SKM-1 (cell line): ENCODE measurements at regions not wholly inside any gene's neighbourhood (a gene's known extent, or its start where the extent isn't known, plus 50 kb on each side); places are given as distances from the start of the nearest gene placed in this dataset.

Experiments
- DNase-seq: peaks from one replicate; lab custom pipeline; 2025; ENCODE audit not compliant: unreplicated experiment; lab: John Stamatoyannopoulos, UW

DNA sequence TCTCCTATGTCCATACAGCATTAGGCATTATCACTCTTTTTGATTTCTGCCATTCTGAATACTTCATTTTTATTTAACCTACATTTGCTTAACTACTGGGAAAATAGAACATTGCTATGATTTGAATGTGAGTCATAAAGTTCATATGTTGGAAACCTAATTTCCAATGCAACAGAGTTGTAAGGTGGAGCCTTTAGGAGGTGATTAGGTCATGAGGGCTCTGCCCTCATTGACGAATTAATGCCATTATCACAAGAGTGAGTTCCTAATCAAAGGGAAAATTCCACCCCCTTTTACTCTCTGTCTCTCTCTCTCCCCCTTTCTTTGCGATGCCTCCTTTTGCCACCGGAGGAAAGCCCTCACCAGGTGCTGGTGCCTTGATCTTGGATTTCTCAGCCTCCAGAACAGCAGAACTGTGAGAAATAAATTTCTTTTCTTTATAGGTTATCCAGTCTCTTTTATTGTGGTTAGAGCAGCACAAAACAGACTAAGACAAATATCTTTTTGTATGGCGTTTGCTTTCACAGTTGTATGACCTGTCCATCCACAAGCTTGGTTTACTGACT lies 180.1 kb upstream of the ARID2 start:
- DNase-seq, result no peak

DNA sequence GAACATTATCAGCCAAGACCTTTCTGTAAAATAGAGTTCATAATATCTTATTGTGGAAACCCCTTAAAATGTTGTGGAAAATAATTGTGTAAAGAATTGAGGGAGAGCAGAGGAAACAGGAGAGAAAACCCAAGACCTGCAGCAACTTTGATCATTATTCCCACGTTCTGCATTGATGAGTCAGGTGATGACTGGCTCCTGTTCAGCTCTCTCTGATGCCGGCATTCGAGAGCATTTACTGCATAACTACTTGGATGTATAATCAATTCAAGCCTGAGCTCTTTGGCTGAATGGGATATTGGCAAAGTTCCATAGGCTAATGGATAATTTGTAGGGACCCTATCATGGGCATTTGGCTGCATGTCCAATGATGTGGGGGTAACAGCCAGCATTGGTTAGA lies 176.3 kb upstream of the ARID2 start:
- DNase-seq, result no peak

DNA sequence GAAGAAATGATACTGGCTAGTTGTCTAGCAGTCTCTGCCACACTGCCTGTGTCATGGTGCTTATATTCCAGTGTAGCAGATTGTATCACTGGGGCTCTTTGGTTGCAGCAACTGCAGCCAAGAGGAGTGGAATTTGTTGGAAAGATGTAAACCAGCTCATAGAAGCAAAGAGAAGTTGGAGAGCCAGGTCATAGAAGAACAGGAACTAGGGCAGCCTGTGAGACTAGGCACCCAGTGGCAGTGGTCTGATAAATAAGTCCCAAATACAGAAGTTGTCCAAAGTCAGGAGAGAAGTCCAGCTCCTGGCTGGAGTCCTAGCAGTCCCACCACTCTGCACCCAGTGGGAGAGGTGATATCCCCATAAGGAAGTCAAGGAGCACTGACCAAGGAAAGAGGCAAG lies 172.5 kb upstream of the ARID2 start:
- DNase-seq, result peak; percentile 7

DNA sequence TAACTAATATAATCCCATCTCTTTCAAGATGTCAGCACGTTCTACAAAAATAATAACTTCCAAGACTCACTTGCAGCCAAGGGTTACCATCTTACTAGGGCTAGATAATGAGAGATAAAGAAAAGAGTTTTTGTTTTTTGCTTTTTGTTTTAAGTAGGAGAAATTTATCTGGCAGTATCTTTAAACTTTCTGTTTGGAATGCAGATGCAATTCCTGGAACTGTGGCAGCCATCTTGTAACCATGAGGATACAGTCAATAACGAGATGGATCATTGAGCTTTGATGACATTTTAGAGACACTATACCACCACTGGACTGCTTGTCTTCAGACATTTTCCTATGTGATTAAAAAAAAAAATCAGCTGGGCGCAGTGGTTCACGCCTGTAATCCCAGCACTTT lies 171.2 kb upstream of the ARID2 start:
- DNase-seq, result no peak

DNA sequence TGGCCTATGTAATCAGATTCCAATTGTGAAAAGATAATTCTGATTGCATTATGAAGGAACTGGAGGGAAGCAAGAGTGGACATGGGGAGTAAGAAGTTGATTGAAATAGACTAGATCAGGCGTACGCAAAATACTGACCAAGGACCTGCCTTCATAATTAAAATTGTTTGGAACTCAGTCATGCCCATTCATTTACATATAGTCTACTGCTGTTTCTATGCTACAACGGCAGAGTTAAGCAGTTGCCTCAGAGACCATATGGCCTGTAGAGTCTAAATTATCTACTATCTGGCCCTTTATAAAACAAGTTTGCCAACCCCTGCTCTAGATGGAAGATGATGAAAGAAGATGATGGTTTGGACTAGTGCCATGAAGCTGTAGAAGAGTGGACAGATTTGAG lies 170.0 kb upstream of the ARID2 start:
- no peak for DNase-seq

DNA sequence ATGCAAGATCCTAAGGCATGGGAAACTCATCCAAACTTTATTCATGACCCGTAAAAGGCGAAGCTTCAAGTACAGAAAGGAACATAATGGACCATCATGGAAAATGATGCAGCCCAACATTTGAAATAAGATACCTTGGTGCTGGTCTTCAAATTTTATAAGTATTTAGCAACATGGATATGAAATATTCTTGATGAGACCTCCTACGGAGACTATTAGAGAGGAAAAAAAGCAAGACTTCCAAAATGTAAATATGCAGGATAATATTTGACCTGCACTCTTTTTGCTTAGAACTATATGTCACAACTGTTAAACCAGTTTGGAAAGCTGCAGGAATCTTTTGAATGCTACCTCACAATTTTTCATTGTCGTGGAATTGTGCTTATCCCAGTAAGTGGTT lies 168.8 kb upstream of the ARID2 start:
- no peak for DNase-seq

DNA sequence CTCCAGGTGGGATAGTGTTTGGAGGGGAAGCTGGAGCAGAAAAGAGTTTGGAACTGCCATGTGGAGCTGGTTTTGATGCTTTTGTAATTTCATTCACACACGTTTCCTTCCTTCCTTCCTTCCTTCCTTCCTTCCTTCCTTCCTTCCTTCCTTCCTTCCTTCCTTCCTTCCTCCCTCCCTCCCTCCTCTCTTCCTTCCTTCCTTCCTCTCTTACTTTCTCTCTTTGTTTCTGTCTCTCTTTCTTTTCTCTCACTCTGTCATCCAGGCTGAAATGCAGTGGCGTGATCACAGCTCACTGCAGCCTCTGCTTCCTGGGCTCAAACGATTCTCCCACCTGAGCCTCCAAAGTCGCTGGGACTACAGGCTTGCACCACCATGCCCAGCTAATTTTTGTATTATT lies 168.0 kb upstream of the ARID2 start:
- DNase-seq, result no peak

DNA sequence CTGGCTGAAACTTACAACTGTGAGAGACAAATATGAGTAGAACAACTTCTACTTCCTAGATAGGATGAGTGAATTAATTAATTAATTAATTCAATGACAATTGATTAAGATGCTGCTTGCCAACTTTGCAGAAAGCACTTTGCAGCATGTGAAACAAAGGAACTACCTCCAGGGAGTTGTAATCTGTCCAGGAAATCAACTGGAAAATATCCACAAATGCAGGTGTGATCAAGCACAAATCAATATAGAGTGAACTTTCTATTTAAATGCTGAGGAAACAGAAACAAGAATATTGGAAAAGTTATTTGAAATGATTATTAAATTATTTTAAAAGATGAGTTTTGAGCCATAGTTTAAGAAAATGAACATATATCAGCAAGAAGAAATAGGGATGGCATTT lies 163.9 kb upstream of the ARID2 start:
- DNase-seq, result no peak

DNA sequence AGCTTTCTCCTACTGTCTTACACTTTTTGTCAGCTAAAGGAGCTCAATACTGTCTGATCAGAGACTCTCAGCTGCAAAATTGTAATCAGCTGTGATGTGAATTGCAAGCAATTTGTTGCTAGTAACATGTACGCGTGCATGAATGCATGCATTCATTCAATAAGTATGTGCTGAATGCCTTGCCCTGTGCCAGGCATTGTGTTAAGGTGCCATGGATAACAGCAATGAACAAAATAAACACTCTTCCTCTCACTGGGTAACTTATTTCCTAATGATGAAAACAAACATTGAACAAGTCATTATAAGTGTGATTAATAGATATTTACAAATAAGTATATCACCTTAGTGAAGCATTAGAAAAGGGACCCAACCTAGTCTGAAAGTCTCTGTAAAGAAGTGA lies 163.2 kb upstream of the ARID2 start:
- DNase-seq, result no peak

DNA sequence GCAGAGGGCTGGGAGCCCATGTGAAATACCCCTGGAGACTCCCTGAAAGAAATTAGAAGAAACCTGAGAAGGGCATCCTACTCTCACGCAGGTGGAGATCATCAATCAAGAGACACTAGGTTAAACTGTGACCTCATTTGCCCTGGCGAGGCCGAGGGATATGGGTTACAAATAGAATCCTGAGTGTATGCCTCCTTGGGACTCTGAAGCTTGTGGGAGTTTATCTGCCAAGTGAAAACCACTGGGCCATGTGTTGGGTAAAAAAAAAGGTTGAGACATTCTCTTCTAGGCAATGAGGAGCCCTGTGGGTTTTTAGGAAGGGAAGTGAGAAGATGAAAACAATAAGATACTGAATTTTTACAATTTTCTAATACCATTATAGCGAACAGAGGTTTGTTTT lies 160.7 kb upstream of the ARID2 start:
- DNase-seq, result peak; percentile 12

DNA sequence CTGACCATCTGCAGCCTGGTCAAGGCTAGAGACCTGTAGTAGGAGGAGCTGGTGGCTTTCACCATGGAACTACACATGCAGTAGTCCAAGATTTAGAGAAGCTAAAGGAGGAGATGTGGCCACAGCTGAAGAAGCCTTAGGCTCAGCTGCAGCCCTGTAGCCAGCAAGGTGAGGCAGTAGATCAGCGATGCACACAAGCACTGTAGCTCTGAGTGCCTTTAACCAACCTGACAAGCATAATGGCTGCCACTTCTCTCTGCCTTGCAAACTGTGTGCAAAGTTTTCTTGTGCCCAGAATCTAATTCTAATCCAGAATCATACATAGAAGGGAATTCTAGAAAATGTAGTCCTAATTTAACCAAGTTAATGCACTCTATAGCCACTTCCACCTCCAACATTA lies 159.0 kb upstream of the ARID2 start:
- no peak for DNase-seq

DNA sequence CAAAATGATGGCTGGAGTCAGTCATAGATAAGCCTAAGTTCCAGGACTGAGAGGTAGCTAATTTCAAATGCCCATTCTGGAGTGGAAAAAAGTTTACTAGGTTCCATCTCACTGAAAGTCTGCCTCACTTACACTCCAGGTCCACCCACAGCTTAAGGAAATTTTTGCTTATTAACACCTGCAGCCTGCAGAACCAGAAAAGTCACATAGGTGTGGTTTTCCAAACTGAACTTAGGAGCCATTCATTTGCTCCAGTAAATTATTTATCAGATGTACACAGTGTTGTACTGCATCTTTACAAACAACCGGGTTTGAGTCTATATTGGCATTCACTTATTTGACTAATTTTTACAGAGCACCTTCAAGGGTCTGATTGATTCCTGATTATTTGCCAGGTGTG lies 157.4 kb upstream of the ARID2 start:
- DNase-seq, result no peak

DNA sequence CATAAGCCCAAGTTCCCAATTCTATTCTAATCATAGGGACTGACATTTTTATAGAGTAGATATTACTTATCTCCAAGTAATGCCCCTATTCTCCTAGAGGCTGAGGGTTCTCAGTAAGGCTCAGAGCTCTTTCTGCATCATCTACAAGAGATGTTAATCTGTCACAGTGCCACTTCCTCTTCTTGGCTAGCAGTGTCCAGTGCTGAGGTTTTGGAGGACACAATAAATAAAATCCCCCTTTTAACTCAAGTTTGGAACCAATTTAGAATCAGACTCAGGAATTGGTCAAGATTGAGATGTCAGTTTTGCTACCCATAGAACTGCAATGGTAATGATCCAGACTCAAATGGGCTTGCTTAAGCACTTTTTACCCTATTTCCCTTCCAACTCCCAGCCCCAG lies 154.1 kb upstream of the ARID2 start:
- DNase-seq, result peak; percentile 6

DNA sequence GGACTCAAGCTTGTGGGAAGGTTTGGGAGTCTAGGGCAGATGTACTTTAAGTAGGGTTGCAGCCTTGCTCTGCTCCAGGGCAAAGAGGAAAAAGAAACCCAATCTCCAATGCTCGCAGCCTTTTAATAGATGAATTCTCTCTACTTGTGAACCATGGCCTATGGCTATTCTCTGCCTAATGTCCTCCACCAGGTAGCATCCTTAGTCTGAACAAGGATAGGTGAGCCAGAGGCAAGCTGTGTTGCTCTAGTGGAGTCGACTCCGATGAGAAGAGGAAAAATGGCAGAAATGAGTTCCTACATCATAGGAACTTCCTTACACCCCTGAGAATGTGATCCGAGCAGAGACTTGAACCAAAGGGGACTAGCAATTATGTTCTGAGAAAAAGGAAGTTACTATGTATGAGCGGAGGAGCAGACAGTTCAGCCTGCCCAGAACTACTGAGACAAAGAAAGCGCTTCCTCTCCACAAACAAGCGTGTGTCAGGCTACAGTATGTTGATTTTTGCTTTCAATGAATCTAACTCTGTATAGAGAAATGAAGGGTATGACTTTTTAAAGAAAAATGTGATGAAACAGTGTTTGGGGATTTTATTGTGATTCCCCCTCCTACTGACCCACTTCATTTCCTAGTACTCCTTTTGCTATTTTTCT lies 153.6 kb upstream of the ARID2 start:
- peak; percentile 19 for DNase-seq

DNA sequence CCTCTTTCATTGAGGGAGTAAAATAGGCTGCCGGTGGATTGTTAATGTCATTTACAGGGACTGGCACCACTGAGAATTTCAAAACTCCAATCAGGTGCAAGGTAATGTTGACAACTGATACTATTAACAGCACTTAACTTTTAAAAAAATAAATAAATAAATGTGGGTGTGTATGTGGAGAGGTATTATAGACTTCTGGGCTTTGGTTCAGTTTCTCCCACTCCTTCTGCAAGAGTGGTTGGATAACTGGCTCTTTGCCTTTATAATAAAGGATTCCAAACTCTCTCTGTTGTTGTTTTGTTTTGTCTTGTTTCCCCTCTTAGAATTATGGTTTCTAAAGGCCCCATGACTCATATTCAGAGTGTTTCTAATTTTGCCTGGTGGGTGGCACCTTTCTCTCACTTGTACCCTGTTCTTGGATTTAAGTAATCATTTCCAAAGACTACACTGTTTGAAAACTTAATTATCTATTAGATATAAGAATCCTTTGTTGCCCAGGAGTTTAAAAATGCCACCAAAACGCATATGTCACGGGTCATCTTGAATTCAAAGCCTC lies 151.6 kb upstream of the ARID2 start:
- DNase-seq, result no peak

DNA sequence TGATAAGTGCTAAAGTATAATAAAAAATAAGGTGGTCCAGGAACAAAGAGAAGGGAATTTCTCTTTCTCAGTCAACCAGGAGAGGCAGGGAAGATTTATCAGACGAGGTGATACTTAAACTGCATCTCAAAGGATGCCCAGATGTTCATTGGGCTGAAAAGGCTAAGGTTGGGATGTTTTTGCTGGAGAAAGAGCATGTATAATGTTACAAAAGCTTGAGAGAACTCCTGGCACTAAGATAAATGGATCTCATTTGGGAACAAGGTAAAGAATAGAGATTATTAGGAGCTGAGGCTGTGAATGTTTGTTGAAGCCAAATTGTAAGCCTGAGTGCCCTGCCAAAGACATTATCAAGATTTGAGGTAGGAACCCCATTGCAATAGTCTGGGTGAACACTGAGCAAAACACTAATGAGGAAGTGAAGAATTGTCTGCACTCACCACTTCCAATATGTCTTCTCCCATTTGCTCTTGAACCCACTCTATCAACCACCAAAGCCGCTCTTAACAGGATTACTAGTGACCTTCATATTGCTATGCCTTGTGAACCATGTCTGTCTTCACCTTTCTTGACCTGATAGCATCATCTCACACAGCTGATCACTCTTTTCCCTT lies 149.0 kb upstream of the ARID2 start:
- no peak for DNase-seq

DNA sequence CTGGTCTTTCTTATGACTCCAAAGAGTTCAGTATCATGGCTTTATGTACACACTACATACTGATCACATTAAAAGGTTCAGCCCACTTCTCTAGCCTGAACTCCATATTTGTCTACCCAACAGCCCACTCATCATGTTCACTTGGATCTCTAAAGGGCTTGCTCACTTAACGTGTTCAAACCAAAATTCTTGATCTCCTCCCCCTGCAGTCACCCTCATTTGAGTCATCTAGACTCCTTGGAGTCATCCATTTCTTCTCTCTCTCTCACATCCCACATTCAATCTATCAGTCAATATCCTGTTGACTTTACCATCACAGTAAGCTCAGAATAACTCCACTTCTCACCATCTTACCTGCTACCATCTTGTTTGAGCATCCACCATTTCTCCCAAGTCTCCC lies 148.4 kb upstream of the ARID2 start:
- DNase-seq, result no peak

DNA sequence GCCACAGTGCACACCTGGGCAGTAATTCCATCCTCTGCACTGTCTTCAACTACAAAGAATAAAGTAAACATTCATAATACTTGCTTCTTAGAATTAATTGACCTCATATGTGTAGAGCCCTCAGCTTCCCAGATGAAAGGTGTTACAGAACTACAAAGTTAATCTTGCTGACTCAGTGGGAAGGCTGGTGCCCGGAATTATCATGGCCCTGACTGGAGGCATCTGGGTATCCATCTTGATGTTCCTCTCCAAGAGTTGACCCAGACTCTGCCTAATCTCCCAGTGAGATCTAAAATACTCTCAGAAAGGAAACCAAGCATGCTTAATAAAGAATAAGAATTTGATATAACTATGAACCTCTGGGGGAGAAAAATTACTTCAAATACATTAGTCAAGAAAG lies 147.0 kb upstream of the ARID2 start:
- no peak for DNase-seq

DNA sequence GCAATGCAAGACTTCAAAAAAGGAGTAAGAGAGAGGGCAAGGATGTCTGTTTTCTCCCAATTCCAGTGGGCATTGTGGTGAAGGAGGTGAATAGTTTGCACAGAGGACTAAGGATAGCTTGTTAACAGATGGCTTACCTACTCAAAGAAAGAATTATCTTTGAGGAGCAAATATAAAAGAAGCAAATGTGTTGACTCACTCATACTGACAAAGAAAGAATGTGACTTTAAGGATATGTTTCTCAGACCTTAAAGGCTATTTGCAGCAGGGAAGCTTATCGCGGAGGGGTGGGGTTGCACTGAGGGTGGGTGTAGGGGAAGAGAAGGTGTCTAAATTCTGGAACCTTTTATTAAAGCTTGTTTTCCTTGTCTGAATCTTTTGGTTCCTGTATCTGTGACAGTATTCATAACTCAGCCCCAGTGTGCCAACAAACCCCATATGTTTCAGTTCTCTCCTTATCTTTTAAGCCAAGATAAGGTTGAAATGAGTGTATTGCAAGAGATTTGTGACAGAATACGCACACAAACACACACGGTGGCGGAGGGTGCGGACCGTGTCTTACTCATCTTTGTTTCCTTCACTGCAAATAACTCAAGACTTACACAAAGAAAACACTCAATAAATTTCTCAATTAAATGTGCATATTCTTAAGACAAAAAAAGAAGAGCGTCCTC lies 146.4 kb upstream of the ARID2 start:
- no peak for DNase-seq

DNA sequence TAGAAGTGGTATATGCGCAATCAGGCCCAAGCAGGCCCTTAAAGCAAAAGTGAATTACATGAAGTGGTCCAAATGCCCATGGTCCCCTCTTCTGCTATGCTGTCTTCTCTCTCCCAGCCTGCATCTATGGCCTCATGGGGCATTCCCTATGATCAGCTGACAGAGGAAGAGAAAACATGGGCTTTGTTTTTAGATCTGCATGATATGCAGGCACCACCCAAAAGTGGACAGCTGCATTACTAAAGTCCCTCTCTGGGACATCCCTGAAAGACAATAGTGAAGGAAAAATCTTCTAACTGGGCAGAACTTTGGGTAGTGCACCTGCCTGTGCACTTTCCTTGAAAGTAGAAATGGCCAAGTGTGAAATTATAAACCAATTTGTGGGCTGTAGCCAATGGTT lies 145.2 kb upstream of the ARID2 start:
- DNase-seq, result no peak

DNA sequence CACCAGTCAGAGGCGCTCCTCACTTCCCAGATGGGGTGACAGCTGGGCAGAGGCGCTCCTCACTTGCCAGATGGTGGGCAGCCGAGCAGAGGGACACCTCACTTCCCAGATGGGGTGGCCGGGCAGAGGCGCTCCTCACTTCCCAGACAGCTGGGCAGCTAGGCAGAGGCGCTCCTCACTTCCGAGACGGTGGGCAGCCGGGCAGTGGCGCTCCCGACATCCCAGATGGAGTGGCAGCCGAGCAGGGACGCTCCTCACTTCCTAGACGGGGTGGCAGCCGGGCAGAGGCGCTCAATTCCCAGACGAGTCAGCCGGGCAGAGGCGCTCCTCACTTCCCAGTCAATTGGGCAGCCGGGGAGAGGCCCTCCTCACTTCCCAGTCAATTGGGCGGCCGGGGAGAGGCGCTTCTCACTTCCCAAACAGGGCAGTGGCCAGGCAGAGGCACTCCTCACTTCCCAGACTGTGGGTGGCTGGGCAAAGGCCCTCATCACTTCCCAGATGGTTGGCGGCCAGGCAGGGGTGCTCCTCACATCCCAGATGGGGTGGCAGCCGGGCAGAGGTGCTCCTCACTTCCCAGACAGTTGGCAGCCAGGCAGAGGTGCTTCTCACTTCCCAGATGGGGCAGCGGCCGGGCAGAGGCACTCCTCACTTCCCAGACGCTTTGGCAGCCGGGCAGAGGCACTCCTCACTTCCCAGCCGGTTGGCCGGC lies 143.8 kb upstream of the ARID2 start:
- DNase-seq, result no peak
